Uterus (tissue), 2 donors: ENCODE measurements at regions not wholly inside any gene's neighbourhood (a gene's known extent, or its start where the extent isn't known, plus 50 kb on each side); places are given as distances from the start of the nearest gene placed in this dataset.

Experiments used
- CTCF ChIP-seq, 4 experiments: fragments of 200-600 bp in 2 of 4; fragments of 450-650 bp in 2 of 4; sonication (generic) in 2 of 4; IDR thresholded peaks; one replicate each; pipeline ENCODE4 v1.5.1; 2016 to 2019; ENCODE audit warnings: antibody characterized with exemption in 4 of 4, mild to moderate bottlenecking in 2 of 4, moderate library complexity in 1 of 4
- POLR2A ChIP-seq, 2 donors: fragments of 450-650 bp; IDR thresholded peaks; one replicate each; pipeline ENCODE4 v1.6.1; 2016; ENCODE audit warnings: antibody characterized with exemption in 2 of 2, mild to moderate bottlenecking in 1 of 2, moderate library complexity in 1 of 2

DNA sequence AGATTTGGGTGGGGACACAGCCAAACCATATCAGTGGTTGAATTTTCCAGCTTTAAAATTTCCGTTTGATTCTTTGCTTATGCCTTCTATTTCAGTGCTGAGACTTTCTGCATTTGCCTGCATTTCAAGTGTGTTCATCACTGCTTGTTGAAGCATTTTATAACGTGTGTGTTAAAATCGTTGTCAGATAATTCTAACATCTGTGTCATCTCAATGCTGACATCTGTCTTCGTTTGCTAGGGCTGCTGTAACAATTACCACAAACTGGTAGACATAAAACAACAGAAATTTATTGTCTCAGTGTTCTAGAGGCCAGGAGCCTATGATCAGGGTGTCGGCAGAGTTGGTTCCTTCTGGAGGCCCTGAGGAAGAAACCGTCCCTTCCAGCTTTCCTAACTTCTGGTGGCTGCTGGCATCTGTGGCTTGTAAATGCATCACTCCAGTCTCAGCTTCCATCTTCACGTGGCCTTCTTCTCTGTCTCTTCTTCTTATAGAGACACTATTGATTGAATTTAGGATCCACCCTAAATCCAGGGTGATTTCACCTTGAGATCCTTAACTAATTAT is 71.1 kb upstream of the SDK1 start:
- TF ChIP-seq POLR2A (IDR thresholded peaks at IDR 0.05) (no peak), CTCF (IDR thresholded peaks at IDR 0.05) (no peak)
